Gastroesophageal sphincter (tissue), 3 donors: ENCODE measurements at regions not wholly inside any gene's neighbourhood (a gene's known extent, or its start where the extent isn't known, plus 50 kb on each side); places are given as distances from the start of the nearest gene placed in this dataset.

Source experiments
- EP300 ChIP-seq: sonication (generic); formaldehyde crosslinking; IDR thresholded peaks from one replicate; pipeline ENCODE4 v1.6.1; 2017; ENCODE audit warnings: antibody characterized with exemption, mild to moderate bottlenecking
- POLR2A ChIP-seq, 2 donors: fragments of 450-650 bp; IDR thresholded peaks; one replicate each; pipeline ENCODE4 v1.6.1; 2017; ENCODE audit warnings: antibody characterized with exemption in 2 of 2, mild to moderate bottlenecking in 2 of 2, moderate library complexity in 1 of 2
- POLR2AphosphoS5 ChIP-seq: sonication (generic); formaldehyde crosslinking; IDR thresholded peaks from one replicate; pipeline ENCODE4 v1.6.1; 2017; ENCODE audit warnings: antibody characterized with exemption
- TF ChIP-seq, protein P1 (sequence below), 4 experiments: fragments of 200-600 bp in 2 of 4; fragments of 450-650 bp in 2 of 4; sonication (generic) in 1 of 4; IDR thresholded peaks; one replicate each; pipeline ENCODE4 v1.5.1; 2017 to 2019; ENCODE audit warnings: antibody characterized with exemption in 4 of 4, mild to moderate bottlenecking in 2 of 4, moderate library complexity in 2 of 4

DNA sequence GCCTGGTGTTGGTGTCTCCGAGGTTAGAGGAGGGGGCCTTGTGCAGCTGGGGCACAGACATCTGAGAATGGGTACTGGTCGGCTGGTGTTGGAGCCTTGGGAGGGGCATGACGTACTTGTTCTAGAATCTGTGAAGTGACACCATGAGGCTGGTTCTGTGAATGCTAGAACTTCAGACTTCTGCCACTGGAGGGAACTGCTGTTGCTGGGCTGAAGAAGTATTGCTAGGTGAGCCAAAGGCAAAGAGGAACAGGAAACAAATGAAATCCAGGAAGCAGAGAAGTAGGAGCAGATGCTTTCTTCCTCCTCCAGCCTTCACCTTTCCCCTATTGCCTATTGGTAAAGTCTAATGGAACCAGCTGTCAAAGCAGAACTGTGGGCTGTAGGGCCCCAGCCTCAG is 120.9 kb upstream of the DDIT4L start:
- TF ChIP-seq, protein P1, sequence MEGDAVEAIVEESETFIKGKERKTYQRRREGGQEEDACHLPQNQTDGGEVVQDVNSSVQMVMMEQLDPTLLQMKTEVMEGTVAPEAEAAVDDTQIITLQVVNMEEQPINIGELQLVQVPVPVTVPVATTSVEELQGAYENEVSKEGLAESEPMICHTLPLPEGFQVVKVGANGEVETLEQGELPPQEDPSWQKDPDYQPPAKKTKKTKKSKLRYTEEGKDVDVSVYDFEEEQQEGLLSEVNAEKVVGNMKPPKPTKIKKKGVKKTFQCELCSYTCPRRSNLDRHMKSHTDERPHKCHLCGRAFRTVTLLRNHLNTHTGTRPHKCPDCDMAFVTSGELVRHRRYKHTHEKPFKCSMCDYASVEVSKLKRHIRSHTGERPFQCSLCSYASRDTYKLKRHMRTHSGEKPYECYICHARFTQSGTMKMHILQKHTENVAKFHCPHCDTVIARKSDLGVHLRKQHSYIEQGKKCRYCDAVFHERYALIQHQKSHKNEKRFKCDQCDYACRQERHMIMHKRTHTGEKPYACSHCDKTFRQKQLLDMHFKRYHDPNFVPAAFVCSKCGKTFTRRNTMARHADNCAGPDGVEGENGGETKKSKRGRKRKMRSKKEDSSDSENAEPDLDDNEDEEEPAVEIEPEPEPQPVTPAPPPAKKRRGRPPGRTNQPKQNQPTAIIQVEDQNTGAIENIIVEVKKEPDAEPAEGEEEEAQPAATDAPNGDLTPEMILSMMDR (IDR thresholded peaks at IDR 0.05), result no peak
- no peak for TF ChIP-seq POLR2A (IDR thresholded peaks at IDR 0.05)
- TF ChIP-seq EP300, result no peak
- TF ChIP-seq POLR2AphosphoS5, result no peak
